Inferior parietal cortex (tissue), 1 donor: ENCODE measurements at regions not wholly inside any gene's neighbourhood (a gene's known extent, or its start where the extent isn't known, plus 50 kb on each side); places are given as distances from the start of the nearest gene placed in this dataset.
A peak's percentile ranks its signal among the peaks of the same experiment; 100 is the strongest.

Experiments used
- DNase-seq: peaks from one replicate; pipeline ENCODE4 v3.0.0-alpha.2; 2016; ENCODE audit errors: extremely low spot score

DNA sequence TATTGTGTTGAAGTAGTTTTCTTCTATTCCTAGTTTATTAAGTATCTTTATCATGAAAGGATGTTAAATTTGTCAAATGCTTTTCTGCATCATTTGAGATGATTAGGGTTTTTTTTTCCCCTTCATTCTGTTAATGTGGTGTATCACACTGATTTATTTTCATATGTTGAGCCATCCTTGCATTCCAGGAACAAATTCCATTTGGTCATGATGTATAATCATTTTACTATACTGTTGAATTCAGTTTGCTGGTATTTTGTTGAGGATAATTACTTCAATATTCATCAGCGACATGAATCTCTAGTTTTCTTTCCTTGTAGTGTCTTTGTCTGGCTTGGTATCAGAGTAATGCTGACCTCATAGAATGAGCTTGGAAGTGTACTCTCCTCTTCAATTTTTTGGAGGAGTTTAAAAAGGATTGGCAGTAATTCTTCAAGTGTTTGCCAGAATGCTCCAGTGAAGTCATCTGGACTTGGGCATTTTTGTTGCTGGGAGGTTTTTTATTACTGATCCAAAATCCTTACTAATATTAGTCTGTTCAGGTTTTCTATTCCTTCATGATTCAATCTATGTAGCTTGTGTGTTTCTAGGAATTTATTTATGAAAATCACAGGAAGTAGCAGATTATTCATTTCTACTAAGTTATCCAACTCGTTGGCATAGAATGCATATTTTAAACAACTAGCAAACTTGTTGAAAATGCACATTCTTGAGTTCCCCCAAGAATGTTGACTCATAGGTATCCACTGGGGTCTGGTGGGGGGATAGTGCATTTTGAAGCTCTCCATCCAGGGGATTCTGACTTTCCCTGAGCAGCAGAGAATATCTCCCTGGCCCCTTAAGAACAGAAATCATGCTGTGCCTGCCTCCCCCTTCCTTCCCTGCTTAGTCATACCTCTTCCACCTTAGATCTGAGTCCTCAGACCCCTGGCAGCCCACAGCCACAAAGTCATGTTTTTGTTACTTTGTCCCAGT, 187.1 kb downstream of the BMP7 start:
- DNase-seq: no peak

DNA sequence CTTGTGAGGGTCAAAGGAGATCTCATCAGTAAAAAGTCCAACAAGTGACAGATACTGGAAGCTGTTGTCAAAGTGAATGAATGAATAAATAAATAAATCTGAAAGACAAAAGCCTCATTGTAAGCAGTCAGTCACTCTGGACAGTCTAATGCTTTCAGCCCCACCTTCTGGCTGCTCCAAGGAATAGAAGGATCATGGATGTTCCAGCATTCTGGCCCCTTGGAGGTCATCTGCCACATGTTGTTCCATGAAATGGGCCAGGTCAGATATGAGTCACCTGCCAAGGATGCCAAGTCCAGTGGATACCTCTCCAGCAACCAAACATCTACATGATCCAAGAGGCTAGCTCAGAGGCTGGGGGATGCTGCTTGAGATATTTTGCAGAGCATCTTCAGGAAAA, 185.6 kb downstream of the BMP7 start:
- DNase-seq: peak; percentile 34

DNA sequence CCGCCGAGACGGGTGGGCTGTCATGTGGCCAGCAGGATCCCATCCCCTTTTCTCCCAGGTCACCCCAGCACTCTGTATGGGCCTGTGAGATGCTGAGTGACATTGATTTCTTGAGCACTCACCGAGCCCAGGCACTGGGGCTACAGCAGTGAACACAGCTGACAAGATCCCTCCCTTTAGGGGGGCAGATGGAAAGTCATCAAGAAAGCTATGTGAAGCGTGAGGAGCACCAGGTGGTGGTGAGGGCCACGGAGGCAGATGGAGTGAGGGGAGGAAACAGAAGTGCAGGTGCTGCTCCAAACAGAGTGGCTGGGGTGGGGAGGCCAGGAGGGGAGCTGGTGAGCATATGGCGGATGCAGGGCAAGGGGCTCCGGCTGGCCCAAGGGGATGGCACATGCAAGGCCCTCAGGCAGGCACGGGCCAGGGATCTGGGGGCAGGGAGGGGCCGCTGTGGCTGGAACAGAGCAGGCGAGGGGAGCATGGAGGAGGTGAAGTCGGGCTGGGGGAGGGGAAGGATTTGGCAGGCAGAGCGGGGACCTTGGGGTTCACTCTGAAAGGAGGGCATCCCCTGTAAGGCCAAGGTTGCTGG, 184.0 kb downstream of the BMP7 start:
- no peak for DNase-seq

DNA sequence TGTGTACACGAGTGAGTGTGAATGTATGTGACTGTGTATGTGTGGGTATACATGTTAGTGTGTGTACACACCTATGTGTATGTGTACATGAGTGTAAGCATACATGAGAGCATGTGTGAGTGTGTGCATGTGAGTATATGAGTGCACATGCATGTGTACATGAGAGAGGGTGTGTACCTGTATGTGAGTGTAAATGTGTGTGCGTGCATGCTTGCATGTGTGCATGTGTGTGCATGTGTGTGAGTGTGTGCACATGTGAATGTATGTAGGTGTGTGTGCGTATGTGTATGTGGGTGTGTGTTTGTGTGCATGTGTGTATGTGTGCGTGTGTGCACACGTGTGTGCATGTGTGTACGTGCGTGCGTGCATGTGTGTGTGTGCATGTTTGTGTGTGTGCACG, 183.4 kb downstream of the BMP7 start:
- no peak for DNase-seq

DNA sequence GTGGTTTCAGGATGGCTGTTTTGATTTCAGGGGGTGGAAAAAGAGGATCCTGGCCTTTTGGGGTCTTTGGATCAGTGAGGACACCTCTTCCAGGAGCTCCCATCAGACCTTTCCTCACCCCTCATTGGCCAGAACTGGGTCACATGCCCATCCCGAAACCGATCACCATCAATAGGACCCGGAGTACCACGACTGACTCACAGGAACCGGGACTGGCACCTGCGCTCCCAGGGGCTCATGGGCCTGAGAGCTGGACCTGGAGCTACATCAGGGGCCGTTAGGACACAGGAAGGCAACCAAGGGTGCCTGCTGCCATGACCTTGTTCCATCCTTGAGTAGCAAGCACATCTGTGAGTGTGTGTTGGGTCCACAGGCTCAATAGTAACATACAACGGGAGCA, 180.4 kb downstream of the BMP7 start:
- no peak for DNase-seq

DNA sequence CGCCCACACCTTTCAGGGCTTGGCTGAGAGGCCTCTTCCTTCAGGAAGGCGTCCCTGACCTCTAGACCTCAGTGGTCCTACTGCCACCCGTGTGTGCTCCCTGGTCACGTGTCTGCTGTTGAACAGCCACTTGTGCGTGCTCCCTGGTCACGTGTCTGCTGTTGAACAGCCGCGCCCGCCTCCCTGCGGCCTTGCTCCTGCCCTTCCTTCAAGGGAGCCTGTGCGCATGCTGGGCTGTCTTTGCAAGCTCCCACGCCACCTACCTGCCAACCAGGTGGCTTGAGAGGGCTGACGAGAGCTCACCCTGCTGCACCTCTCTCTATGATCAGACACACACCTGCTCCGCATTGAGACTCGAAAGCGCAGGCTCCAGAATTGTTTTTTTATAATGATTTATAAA, 179.3 kb downstream of the BMP7 start:
- no peak for DNase-seq

DNA sequence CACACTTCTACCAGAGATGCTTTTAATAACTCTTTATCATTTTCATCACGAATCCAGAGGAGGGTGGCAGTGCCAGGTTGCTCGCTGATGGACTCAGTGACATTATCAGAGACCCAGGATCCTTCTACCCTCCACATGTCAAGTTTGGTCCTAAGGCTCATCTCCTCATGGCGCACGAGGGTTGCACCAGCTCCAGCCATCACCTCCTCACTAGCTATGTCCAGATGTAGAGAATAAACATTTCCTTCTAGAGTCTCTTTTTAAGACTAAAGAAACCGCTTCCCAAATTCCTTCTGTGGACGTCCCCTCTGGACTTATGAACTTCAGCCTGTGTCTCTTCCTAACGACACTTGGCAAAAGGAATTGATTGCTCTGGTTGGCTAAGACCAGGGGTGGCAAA, 178.7 kb downstream of the BMP7 start:
- no peak for DNase-seq

DNA sequence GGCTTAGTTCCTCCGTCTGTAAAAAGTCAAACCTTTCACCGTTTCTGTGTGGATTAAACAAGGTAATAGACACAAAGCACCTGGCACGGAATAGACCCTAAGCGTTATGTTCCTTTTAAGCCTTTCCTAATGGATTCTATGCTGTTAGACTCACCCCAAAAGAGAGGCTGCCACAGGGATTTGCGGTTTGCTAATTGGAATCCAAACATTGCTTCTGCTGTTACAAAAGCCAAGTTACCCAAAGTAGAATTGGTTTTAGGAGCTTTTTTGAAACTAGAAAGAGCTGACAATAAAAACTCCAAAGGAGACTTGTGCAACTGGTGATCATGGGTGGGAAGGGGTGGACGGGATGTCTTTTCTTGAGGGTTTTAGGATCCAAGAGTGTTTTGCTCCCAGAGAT, 178.0 kb downstream of the BMP7 start:
- no peak for DNase-seq

DNA sequence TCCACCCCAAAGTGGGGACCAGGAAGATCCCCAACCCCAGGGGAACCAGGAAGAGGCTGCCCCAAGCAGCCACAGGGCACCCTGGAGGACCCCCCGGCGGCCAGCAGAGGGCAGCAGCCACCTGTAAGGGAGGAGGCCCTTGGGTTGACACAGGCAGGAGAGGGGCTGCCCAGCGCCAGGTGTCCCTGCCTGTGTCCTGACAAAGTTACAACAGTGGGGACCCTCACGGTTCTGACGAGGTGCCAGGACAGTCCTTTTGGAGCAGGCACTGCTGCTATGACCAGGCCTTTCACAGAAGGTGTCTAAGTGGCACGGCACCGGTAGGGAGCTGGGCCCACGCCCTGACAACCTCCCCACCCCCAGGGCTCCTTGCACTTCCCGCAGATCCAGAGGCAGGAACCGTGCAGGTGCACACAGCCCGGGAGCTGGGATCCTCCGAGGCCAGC, 176.7 kb downstream of the BMP7 start:
- peak; percentile 70 for DNase-seq

DNA sequence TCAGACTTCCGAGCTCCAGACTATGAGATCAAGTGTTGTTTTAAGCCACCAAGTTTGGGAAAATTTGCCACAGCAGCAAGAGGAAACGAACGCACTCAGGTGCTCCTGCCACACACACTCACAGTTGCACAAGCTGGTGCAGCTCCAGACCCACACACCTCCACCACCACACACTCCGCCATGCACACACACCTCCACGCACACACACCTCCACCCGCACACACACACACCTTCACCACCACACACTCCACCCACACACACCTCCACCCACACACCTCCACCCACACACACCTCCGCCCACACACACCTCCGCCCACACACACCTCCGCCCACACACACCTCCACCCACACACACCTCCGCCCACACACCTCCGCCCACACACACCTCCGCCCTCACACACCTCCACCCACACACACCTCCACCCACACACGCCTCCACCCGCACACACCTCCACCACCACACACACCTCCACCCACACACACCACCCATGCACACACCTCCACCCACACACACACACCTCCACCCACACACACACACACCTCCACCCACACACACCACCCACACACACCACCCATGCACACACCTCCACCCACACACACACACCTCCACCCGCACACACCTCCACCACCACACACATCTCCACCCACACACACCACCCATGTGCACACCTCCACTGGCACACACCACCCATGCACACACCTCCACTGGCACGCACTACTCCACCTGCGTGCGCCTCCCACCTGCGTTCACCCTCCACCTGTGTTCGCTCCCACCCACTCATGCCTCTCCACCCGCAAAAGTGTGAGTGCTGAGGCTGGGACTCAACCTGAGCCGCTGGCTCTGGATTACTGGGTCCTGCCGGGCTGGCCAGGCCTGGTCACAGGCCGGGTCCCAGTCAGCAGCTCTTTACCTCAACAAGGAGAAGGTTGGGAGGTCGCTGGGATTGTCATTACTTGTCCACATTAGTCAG, 175.6 kb downstream of the BMP7 start:
- DNase-seq: no peak

DNA sequence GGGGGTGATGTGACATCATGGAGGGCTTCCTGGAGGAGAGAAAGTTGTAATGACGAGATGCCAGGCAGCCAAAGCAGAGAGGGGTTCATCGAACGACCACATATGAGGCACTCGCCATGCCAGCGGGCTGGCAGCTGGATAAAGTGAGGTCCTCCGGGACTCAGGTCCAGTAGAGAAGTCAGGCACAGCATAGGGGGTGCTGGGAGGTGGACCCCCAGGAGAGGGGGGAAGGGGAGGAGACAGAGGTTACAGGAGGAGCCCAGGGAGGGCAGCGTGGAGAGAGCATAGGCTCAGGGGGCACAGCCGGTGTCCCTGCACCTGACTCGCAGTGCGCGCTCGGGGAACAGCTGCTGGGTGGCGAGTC, 174.7 kb downstream of the BMP7 start:
- no peak for DNase-seq

DNA sequence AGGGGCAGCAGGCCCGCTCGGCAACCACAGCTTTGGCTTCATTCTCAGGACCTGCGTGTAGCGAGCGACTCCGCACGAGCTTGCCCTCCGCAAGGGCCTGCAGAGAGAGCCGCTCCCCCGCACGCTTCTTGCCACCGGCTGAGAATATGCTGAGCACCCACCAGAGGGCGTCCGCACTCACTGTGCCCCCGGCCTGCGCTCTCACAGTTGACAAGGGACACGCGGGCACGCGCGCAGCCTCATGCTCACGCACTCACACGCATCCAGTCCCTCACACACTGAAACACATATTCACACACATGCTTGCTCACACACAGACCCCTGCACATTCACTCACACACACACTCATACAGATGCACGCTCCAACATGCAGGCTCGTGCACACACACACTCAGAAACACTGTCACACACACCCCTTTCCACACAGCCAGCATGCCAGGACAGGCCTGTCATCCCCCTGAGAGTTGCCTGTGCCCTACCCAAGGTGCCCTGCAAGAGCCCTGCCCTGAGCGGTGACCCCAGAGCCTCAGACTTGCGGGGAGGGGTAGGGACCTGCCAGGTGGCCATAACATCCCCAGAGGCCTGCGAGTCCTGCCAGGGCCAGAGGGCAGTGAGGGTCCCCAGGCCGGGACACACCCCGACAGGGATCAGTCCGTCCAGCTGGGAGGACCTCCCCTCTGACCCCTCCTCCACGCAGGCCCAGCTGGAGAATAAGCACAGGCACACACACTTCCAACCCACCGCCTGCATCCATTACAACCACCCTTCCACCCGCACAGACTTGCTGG, 174.1 kb downstream of the BMP7 start:
- DNase-seq: peak; percentile 67

DNA sequence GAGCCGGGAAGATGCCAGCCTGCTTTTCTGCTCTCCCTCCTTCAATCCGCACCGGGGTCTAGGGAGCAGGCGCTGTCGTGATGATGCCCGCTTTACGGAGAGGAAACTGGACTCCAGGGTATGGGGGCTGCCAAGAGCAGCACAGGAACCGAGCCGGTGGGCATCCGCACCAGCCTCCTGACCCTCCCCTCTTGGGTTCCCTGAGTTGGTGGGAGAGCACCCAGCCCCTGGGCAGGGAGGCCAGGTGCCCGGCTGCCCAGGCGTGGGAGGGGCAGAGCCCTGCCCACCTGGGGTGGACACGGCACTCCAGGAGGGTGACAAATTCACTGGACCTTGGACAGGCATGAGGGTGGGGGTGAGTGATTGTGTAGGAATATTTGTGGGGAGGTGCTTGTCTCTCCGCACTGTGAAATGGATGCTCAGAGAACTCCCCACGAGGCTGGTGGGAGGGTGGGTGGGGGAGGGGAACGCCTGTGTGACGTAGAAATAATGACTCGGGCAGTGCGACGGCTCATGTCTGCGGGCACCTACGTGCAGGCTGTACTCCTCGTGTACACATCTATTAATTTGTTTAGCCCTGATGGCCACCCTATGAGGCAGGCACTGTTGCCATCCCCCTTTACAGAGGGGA, 173.4 kb downstream of the BMP7 start:
- DNase-seq: no peak

DNA sequence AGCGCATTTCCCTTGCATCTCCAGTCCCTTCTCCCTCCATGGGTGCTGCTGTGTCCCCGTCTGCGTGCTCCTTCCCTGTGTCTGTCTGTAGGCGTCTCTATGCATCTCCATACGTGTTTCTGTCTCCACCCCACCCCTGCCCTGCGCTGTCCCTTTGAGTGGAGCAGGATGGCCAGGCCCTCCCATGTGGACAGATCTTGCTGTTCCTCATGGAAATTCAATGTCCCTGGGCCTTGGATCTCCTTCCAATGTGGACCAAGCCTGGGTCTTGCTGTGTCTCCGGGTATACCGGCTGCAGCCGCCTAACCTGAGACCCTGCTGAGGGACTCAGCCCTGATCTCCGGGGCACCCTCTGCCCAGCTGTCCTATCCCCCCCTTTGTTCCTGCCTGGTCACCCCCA, 172.7 kb downstream of the BMP7 start:
- no peak for DNase-seq

DNA sequence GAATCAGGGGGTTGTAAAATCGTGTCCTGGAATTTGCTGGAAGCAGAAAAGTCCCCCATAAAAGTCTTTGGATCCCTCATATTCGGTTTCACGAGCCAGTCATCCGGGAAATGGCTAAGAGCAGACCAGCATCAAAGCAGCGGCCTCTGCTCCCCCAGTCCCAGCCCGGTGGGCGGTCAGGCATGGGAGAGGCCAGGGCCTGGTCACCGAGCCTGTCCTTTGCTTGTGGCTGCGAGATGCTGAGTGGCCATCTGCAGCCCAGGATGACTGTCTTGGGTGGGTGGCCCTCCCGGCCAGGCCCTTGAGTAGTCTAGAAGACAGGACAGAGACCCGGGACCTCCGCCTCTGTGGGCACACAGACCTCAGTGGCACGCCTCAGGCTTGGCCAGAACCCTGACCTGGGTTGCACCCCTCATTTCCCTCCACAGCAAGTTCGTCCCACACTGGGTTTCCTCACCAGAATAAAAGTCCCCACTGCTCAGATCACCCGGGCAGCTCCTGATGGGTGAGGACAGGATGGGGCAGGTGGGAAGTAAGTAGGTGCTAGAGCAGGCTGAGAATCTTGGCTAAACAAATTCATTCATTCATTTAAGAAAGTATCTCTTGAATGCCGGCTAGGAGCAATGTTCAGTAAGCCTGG, 172.1 kb downstream of the BMP7 start:
- no peak for DNase-seq

DNA sequence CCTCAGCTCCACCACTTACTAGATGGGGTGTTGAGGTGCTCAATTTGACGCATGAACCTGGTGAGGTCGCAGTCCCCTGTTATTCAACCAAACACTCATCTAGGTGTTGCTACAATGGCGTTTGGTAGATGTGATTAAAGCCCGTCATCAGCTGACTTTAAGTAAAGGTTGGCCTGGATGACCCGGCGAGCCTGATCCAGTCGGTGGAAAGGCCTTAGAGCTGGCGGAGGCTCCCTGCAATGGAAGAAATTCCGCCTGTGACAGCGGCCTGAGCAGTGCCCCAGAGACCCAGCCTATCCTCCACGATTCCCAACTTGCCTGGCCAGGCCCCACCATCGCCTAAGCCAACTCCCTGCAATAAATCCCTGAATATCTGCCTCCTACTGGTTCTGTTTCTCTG, 171.4 kb downstream of the BMP7 start:
- no peak for DNase-seq

DNA sequence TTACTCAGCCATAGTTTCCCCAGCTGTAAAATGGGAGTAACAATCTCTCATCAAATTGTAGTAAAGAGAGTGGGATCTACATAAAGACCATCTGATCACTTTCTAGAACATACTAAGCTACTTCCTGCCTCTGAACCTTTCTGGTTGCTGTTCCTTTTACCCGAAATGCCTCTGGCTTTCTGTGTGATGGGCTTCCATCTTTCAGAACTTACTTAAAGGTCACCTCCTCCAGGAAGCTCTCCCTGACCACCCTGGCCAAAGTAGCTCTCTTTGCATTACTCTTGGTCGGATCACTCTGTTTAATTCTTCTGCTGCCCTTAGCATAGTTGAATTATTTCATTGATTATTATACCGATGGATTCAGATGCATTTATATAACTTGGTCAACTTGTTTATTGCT, 171.0 kb downstream of the BMP7 start:
- no peak for DNase-seq

DNA sequence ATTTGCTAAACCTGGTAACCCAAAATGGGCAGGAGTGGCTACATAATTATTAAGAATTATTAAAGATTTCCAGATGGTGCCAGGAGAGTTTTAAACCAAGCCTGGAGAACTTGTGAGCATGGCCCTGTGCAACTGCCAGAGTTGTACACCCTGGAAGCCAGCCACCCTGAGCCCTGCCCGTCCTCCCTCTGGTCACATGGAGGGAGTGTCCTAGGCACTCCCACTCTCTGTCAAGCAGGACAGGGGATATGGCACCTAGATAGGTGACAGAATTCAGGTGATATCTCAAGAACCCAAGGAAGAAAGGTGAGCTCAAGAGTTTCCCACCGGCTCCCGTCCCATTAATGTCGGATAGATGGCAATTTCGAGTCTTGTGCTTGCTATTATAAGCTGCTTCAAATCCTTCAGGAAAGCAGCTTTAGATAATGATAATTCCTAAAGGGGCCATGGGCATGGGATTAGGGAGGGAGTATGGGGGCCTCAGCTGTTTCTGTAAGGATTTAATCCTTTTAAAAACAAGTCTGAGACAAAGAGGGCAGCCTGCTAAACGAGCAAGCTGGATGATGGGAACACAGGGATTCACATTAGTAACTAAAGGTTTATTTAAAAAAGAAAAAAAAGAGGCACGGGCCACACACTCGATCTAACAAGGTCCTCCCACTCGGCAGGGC, 169.1 kb downstream of the BMP7 start:
- DNase-seq: no peak

DNA sequence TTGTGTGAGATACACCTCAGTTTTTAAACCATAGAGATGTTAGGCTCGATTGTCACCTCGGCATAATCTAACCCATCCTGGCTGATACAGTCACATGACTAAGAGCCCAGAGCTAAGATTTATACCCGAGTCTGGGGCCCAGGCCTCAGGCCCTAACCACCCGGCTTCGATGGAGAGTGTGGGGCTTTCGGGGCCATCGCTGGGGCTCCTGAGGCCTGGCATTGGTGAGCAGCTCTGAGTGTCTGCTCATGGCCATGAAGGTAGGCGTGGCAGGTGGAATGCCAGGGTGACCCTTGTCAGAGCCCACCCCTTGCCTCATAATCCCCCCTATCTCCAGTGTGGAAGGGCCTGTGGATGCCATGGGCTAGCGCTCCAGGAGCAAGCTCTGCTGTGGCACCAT, 164.3 kb downstream of the BMP7 start:
- no peak for DNase-seq

DNA sequence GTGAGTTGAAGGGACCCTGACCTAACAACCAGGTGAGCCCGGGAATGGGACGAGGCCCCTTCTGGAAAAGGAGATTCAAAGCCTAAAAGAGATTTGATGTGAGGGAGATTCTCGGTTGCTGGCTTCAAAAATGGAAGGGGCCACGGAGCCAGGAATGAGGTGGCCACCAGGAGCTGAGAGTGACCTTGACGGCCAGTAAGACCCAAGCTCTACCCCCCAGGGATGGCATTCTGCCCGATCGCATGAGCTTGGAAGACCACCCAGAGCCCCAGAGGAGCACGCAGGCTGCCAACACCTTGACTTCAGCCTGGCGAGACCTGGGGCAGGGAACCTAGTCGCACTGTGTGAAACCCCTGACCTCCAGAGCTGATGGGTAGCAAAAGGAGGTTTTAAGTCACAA, 163.9 kb downstream of the BMP7 start:
- no peak for DNase-seq
